NCI-H187 treated with DMSO at 0.1 percent for 48 hours (cell line): ENCODE measurements at regions not wholly inside any gene's neighbourhood (a gene's known extent, or its start where the extent isn't known, plus 50 kb on each side); places are given as distances from the start of the nearest gene placed in this dataset.

Source experiments
- DNase-seq: peaks from one replicate; lab custom pipeline; 2025; lab: John Stamatoyannopoulos, UW

- no peak for DNase-seq
Measured at GRCh38 chr18:53644799-53645471, 579.5 kb downstream of the MBD2 start.

- no peak for DNase-seq
Measured at GRCh38 chr18:53639687-53640086, 584.8 kb downstream of the MBD2 start.

GRCh38 chr18:53629337-53629736 lies 595.1 kb downstream of the MBD2 start:
- DNase-seq = no peak

- DNase-seq = no peak
Measured at GRCh38 chr18:53625997-53626599, 598.4 kb downstream of the MBD2 start.

GRCh38 chr18:53610957-53611356 lies 613.5 kb downstream of the MBD2 start:
- DNase-seq = no peak

GRCh38 chr18:53606792-53607191 lies 617.7 kb downstream of the MBD2 start:
- no peak for DNase-seq

- no peak for DNase-seq
Measured at GRCh38 chr18:53605198-53605597, 619.3 kb downstream of the MBD2 start.

GRCh38 chr18:53603276-53603675 lies 621.2 kb downstream of the MBD2 start:
- DNase-seq = no peak

GRCh38 chr18:53601344-53601743 lies 623.1 kb downstream of the MBD2 start:
- DNase-seq = no peak

- no peak for DNase-seq
Measured at GRCh38 chr18:53586923-53587322, 637.5 kb downstream of the MBD2 start.
